ENCODE measurements at regions not wholly inside any gene's neighbourhood (a gene's known extent, or its start where the extent isn't known, plus 50 kb on each side); places are given as distances from the start of the nearest gene placed in this dataset.
"Not testable (repeated sequence)": the region's sequence is repeated elsewhere in the genome, so short reads cannot be mapped to it uniquely, and the experiment has no call there.

DNA sequence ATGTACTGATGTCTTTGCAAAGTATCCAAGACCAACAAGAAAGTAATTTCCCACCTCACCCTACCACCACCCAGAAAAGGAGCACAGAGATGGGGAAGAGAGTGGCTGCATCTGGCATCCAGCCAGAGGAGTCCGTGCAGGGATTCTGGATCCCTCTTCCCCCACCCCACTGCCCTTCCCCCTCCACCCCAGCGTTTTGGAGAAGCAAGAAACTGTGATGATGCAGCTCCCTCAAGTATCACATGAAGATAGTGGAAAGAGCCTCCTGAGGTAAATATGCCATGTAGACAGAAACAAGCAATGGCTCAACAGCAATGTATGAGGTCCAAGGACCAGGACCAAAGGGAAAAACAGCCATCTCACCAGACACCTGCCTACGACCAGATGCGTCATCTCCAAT lies 153.8 kb downstream of the DEPDC1B start:
- DNase-seq: no peak

DNA sequence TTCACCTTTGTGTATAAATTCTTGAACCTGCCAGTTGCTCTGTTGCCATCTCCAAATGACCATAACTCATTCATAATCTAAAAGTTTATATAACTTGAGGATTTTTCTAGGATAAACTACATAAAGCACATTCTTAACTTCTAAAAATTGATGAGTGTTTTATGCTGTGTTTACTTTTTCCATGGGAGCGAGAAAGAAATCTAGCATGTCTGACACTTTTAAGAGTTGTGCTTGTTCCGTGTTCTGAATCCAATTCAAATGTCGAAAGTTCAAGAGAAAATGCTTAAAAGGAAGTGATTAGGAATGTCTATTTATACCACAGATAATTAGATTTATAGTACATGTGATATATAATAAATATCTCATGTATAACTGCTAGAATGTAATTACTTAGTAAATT lies 154.4 kb downstream of the DEPDC1B start:
- no peak for DNase-seq

- DNase-seq: no peak
Measured at GRCh38 chr5:60544142-60544541, 155.8 kb downstream of the DEPDC1B start.

- DNase-seq: no peak
Measured at GRCh38 chr5:60541980-60542379, 158.0 kb downstream of the DEPDC1B start.

GRCh38 chr5:60540856-60541805 lies 158.8 kb downstream of the DEPDC1B start:
- DNase-seq: peak; percentile 54

DNA sequence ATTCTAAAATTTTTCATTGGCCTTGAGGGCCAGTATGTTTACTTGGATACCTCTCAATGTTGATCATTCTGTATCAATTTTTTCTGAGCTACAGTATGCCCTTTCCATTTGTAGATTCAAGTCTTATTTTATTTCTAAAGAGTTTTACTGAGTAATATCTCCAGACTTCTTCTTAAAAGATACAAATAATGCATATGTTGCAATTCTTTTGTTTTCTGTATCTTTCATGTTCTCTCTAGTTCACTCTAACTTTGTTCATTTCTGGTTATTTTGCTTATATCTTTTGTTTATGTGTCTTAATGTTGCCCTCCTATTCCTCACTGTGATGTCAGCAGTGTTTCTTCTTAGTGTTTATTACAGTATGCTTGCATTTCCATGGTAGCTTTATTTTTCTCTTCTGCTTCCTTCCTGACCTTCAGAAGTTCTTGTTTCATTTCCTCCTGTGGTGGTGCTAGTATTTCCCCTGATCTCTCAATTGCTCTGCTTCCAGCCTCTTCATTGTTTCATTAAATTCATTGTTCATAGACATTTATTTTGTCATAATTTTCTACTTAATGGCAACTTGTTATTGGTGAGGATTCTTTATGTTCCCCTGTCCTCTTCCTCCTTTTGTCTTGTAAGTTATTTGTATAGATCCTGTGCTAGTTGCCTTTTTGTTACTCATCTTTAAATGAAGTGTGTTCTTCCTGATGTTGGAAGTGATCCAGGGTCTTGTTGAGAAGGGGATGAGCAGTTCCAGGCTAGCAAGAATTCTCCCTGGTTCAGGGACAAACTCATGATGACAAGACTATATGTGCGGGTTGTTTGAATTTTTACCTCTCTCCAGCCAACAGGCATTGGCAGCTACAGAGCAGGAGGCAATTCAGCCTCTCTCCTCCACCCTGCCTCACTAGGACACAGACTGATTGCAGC lies 160.8 kb downstream of the DEPDC1B start:
- no peak for DNase-seq

- DNase-seq: no peak
Measured at GRCh38 chr5:60538426-60538825, 161.5 kb downstream of the DEPDC1B start.

GRCh38 chr5:60535951-60536350 lies 164.0 kb downstream of the DEPDC1B start:
- no peak for DNase-seq

- DNase-seq: no peak
Measured at GRCh38 chr5:60535198-60535597, 164.8 kb downstream of the DEPDC1B start.

- no peak for DNase-seq
Measured at GRCh38 chr5:60533789-60534188, 166.2 kb downstream of the DEPDC1B start.

DNA sequence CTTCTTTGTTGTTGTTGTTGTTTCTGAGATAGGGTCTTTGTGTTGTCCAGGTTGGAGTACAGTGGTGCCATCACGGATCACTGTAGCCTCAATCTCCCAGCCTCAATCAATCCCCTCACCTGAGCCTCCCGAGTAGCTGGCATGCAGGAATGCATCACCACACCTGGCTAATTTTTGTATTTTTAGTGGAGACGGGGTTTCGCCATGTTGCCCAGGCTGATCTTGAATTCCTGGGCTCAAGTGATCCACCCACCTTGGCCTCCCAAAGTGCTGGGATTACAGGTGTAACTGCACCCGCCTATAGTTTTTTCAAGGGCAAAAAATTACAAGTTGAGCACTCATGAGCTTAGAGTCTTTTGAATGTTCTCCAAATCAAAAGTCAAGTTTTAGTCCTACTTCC lies 167.2 kb downstream of the DEPDC1B start:
- DNase-seq: not testable (repeated sequence)

DNA sequence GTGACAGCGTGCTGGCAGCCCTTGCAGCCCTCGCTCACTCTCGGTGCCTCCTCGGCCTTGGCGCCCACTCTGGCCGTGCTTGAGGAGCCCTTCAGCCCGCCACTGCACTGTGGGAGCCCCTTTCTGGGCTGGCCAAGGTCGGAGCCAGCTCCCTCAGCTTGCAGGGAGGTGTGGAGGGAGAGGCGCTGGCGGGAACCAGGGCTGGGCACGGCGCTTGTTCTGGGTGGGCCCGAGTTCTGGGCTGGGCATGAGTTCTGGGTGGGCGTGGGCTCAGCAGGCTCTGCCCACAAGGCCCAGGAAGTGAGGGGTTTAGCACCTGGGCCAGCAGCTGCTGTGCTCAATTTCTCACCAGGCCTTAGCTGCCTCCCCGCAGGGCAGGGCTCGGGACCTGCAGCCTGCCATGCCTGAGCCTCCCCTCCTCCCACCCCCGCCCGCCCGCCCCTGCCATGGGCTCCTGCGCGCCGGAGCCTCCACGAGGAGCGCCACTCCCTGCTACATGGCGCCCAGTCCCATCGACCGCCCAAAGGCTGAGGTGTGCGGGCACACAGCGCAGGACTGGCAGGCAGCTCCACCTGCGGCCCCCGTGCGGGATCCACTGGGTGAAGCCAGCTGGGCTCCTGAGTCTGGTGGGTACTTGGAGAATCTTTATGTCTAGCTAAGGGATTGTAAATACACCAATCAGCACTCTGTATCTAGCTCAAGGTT lies 169.7 kb downstream of the DEPDC1B start:
- not testable (repeated sequence) for DNase-seq

DNA sequence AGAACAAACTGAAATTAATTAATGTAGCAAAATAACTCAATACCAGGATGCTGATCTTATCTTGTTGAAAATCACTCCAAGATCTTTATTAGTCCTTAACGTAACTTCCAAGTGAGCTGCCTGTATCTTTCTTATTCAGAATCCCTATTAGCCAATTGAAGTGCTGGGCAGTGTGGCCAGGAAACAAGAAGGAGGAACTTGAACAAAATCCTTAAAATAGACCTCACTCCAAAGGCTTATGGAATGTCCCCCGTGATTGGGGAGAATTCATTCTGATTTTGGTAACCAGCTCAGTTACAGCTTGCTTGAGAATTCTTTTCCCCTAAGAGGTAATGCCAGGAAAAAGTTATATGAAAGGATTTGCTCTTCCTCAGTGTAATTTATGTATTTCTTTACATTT lies 171.0 kb downstream of the DEPDC1B start:
- DNase-seq: no peak

- no peak for DNase-seq
Measured at GRCh38 chr5:60527072-60527471, 172.9 kb downstream of the DEPDC1B start.

- no peak for DNase-seq
Measured at GRCh38 chr5:60526336-60526875, 173.6 kb downstream of the DEPDC1B start.

- DNase-seq: no peak
Measured at GRCh38 chr5:60522292-60522905, 177.6 kb downstream of the DEPDC1B start.

- no peak for DNase-seq
Measured at GRCh38 chr5:60521376-60522291, 178.3 kb downstream of the DEPDC1B start.

DNA sequence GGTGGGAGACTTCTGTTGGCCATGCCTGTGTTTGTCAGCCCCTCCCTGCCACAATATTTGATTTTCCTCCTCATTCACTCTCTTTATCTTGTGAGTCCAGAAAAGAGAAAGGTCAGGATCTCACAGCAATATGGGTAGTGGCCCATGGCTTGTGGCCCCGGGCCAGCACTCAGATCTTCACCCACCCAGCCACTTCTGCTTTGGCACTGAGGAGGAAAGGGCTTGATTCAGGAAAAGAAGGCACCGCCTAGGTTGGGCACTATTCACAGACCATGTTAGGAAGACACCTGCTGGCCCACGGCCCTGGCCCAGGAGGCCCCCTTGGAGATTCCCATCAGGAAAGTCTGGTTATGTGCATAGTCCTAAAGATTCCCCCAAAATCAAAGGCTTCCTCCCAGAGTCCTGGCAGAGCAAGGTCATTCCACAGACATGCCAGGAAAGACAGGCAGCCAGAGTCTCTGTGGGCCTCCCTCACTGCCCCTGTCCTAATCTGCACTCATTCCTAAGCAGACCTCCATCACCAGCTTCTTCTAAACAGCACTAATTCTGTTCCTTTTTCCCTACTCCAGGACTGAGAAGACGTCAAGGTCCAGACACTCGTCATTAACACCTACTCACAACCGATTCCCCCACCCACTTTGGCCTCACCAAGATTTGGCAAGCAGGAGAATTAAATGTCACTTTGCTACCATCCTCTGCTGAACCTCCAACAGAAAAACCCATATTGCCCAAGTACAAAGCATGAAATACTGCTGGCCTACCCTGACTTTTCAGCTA lies 179.3 kb downstream of the DEPDC1B start:
- no peak for DNase-seq

GRCh38 chr5:60519372-60519771 lies 180.6 kb downstream of the DEPDC1B start:
- DNase-seq: no peak

DNA sequence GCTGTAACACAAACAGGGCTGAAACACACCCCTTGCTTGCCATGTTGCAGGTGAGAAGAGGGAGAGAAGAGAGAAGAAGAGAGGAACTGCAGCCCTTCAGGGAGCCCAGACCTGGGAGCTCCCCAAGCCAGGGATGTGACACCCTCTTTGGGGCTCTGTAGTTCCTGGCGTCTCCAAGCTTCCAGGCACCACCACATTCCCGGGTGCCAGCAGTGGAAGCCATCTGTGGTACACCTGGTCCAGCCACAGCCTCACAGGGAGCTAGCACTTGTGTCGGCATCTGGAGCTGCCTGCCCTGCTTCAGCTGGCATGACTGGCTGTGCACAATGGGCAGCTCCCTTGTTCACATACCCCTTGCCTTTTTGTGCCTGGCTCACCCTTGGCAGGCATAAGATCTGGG lies 182.1 kb downstream of the DEPDC1B start:
- DNase-seq: no peak

Data from NCI-H69 (cell line).